Activated naive CD8-positive, alpha-beta T cell (primary cell): ENCODE measurements at regions not wholly inside any gene's neighbourhood (a gene's known extent, or its start where the extent isn't known, plus 50 kb on each side); places are given as distances from the start of the nearest gene placed in this dataset.

Source experiments
- H3K27ac Mint-ChIP-seq: one replicate; pipeline ENCODE4 v1.8.0; 2021; ENCODE audit warnings: mixed read lengths
- H3K27me3 Mint-ChIP-seq: one replicate; pipeline ENCODE4 v1.8.0; 2021; ENCODE audit warnings: mixed read lengths
- H3K36me3 Mint-ChIP-seq: one replicate; pipeline ENCODE4 v1.8.0; 2021; ENCODE audit warnings: mixed read lengths
- H3K4me1 Mint-ChIP-seq: one replicate; pipeline ENCODE4 v1.8.0; 2021; ENCODE audit warnings: low read depth, mixed read lengths
- H3K4me3 Mint-ChIP-seq: one replicate; pipeline ENCODE4 v1.8.0; 2021; ENCODE audit warnings: mild to moderate bottlenecking, mixed read lengths
- H3K9me3 Mint-ChIP-seq: one replicate; pipeline ENCODE4 v1.8.0; 2021; ENCODE audit warnings: low read depth, mixed read lengths

DNA sequence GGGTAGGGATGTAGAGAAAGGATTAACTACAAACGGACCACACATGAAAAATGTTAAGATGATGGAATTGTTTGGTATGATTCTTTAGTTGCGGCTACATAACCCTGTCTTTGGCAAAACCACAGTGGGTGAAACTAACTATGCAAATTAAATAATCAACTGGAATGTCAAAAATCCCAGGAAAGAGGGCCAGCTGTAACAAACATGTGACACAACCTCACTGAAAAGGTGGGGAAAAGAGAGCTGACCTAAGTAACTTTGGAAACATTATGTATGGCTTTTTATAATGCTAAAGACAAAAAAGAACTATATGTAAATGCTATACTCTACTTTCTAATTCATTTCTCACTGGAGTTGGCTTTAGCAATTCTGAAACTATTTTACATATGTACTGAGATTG, 252.0 kb downstream of the MRPS30 start:
- H3K36me3 Mint-ChIP-seq, result no peaks in the 10 kb centered on the region
- H3K4me3 Mint-ChIP-seq, result no peak overlapping the region
- no peak overlapping the region for H3K27ac Mint-ChIP-seq
- no peaks in the 10 kb centered on the region for H3K27me3 Mint-ChIP-seq
- peaks cover 5% of the 10 kb centered on the region for H3K9me3 Mint-ChIP-seq
- H3K4me1 Mint-ChIP-seq, result no peaks in the 10 kb centered on the region

DNA sequence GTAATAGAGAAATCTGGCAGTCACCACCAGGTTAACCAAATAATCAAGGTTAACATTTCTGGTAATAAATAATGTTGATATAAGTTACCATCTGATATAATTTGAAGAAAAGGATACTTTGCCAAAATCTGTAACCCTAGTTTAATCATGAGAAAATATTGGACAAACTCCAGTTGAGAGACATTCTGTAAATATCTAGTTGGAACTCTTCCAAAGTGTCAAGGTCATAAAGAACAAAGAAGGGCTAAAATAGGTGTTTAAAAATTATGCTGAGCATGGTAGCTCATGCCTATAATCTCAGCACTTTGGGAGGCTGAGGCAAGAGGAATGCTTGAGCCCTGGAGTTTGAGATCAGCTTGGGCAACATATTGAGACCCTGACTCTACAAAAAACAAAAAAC, 253.3 kb downstream of the MRPS30 start:
- Mint-ChIP-seq H3K9me3 (peaks cover 5% of the 10 kb centered on the region), H3K27ac (no peak overlapping the region), H3K27me3 (no peaks in the 10 kb centered on the region), H3K4me1 (no peaks in the 10 kb centered on the region), H3K36me3 (no peaks in the 10 kb centered on the region), H3K4me3 (no peak overlapping the region)

DNA sequence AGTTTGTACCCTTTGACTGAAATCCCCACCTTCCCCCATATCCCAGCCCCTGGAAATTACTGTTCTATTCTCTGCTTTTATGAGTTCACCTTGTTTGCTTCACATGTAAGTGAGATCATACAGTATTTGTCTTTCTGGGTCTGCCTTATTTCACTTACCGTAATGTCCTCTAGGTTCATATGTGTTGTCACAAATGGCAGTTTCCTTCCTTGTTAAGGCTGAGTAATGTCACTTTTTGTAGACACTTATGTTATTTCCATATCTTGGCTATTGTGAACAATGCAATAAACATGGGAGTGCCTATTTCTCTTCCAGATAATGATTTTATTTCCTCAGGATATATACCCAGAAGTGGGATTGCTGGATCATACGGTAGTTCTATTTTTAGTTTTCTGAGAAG, 272.3 kb downstream of the MRPS30 start:
- no peaks in the 10 kb centered on the region for H3K4me1 Mint-ChIP-seq
- no peak overlapping the region for H3K4me3 Mint-ChIP-seq
- H3K9me3 Mint-ChIP-seq, result peaks cover 4% of the 10 kb centered on the region
- H3K36me3 Mint-ChIP-seq, result no peaks in the 10 kb centered on the region
- no peak overlapping the region for H3K27ac Mint-ChIP-seq
- no peaks in the 10 kb centered on the region for H3K27me3 Mint-ChIP-seq

DNA sequence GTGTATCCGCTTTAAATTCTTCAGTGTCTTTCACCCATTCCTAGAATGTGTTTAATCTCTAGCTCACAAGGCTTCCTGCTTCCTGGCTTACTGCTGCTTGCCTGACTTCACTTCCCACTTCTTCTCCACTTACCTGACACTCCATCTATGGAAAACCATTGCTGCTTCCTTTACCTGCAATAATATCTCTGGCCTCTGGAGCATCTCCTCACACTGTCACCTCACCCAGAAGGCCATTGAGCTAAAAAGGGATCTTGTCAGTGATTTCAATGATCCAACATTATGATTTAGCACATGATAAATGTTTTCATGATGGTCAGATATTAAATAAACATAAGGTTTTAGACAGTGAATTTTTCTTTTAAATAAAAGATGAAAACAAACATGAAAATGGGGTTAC, 281.1 kb downstream of the MRPS30 start:
- no peaks in the 10 kb centered on the region for H3K27me3 Mint-ChIP-seq
- H3K27ac Mint-ChIP-seq, result no peak overlapping the region
- H3K4me3 Mint-ChIP-seq, result no peak overlapping the region
- H3K36me3 Mint-ChIP-seq, result no peaks in the 10 kb centered on the region
- H3K9me3 Mint-ChIP-seq, result peaks cover 8% of the 10 kb centered on the region
- H3K4me1 Mint-ChIP-seq, result no peaks in the 10 kb centered on the region

DNA sequence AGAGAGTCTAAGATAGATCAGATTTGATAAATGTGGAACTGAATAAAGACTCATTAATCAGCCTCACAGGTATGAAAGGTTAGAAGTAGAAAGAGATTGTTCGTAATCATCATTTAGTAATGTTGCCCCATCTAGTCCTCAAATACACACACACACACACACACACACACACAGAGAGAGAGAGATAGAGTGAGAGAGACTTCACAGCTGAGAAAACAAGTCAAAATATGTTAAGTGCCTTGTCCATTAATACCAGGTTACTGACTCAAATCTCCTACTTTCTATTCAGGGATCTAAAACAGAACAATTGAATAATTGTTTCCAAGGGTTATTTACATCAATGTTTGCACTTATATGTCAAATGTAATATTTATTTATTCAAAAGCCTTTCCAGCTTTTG, 284.6 kb downstream of the MRPS30 start:
- Mint-ChIP-seq H3K4me1 (no peaks in the 10 kb centered on the region), H3K36me3 (no peaks in the 10 kb centered on the region), H3K9me3 (peaks cover 13% of the 10 kb centered on the region), H3K27ac (no peak overlapping the region), H3K4me3 (no peak overlapping the region), H3K27me3 (no peaks in the 10 kb centered on the region)

DNA sequence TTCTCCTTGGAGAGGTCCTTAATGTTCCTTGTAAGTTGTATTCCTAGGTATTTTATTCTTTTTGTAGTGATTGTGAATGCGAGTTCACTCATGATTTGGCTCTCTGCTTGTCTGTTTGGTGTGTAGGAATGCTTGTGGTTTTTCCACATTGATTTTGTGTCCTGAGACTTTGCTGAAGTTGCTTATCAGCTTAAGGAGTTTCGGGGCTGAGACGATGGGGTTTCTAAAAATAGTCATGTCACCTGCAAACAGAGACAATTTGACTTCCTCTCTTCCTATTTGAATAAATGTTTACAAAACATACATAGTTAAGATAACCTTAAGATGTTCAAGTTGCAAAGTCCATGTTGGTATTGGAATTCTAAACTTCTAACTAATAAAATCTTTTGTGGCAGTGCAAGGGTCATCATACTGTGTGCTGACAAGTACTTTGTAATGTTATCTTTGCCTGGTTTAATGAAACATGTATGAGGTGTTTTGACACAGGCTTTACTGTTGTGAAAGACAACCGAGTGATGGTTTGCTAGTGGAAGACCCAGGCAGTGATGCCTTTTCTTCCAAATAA, 286.2 kb downstream of the MRPS30 start:
- H3K4me3 Mint-ChIP-seq, result no peak overlapping the region
- no peaks in the 10 kb centered on the region for H3K27me3 Mint-ChIP-seq
- H3K9me3 Mint-ChIP-seq, result peaks cover 13% of the 10 kb centered on the region
- no peak overlapping the region for H3K27ac Mint-ChIP-seq
- H3K36me3 Mint-ChIP-seq, result no peaks in the 10 kb centered on the region
- no peaks in the 10 kb centered on the region for H3K4me1 Mint-ChIP-seq

DNA sequence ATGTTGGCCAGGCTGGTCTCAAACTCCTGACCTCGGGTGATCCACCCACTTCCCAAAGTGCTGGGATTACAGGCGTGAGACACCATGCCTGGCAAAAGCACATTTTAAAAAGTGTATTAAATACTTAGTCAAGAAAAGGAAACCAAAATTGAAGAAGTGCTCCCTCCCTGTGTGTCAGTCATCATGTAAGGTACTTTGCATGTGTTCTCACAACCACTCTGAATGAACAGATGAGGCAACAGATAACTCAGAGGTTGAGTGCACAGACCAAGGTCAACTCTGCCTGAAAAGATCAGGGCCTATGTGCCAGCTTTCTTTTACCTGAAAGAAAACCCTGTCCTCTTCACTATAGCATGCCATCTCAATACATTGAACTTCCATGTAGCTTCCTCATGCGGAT, 289.7 kb downstream of the MRPS30 start:
- Mint-ChIP-seq H3K27ac (no peak overlapping the region), H3K27me3 (no peaks in the 10 kb centered on the region), H3K4me3 (no peak overlapping the region), H3K4me1 (no peaks in the 10 kb centered on the region), H3K9me3 (peaks cover 14% of the 10 kb centered on the region), H3K36me3 (no peaks in the 10 kb centered on the region)

DNA sequence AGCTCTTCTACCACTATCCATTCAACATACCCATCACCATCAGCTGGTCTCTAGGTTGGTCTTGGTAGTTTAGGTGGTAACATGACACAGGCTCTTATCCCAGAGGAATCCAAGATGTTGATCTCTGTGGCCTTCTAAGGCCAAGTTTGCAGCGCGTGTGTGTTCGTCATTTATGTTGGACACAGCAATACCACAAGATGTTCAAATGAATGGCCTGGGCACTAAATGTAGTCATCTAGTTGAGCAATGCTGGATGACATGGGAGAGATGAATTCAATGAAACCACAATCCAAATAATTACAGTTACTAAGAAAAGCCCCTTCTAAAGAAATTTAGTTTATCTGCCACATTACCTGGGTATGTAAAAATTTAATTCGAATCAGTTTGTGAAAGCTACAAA, 292.4 kb downstream of the MRPS30 start:
- H3K27ac Mint-ChIP-seq, result no peak overlapping the region
- no peaks in the 10 kb centered on the region for H3K27me3 Mint-ChIP-seq
- no peaks in the 10 kb centered on the region for H3K4me1 Mint-ChIP-seq
- no peak overlapping the region for H3K4me3 Mint-ChIP-seq
- H3K9me3 Mint-ChIP-seq, result peaks cover 9% of the 10 kb centered on the region
- no peaks in the 10 kb centered on the region for H3K36me3 Mint-ChIP-seq

DNA sequence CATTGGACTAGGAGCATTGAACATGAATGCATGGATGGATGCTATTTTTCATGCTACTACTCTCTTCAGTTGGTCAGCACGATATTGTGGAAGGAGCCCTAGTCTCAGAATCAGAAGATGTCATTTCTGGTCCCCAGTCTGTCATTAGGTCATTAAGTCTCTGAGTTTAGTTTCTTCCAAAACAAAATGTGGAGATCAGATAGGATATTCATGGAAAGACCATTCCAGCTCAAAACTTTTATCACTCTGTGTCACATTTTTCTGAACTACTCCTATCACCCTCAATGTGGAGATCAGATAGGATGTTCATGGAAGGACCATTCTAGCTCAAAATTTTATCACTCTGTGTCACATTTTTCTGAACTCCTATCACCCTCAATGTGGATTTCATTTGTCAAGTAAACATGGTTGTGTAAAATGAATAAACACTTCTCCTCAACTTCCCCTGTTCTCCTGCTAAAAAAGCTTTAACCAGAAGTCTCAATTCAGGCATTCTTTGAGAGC, 296.8 kb downstream of the MRPS30 start:
- Mint-ChIP-seq H3K27me3 (no peaks in the 10 kb centered on the region), H3K4me1 (no peaks in the 10 kb centered on the region), H3K4me3 (no peak overlapping the region), H3K9me3 (peaks cover 4% of the 10 kb centered on the region), H3K27ac (no peak overlapping the region), H3K36me3 (no peaks in the 10 kb centered on the region)

DNA sequence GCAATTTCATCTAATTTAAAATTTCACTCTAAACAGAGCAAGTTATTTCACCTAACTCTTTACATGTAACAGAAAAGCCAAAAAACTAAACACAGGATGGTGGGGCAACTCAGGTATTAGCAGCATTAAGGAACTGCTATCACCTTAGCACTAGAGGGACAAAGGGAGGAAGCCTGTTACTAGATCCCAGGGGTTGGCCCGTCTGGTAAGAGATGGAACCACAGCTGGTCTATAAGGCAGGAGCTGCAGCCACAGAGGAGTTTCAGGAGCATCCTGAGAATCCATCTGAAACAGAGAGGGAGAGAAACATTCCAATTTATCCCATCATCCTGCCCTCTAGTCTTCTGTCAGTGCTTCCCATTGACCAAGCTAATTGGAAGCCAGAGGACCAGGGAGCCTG, 300.3 kb downstream of the MRPS30 start:
- Mint-ChIP-seq H3K27me3 (no peaks in the 10 kb centered on the region), H3K27ac (no peak overlapping the region), H3K4me1 (no peaks in the 10 kb centered on the region), H3K9me3 (no peaks in the 10 kb centered on the region), H3K4me3 (no peak overlapping the region), H3K36me3 (no peaks in the 10 kb centered on the region)

DNA sequence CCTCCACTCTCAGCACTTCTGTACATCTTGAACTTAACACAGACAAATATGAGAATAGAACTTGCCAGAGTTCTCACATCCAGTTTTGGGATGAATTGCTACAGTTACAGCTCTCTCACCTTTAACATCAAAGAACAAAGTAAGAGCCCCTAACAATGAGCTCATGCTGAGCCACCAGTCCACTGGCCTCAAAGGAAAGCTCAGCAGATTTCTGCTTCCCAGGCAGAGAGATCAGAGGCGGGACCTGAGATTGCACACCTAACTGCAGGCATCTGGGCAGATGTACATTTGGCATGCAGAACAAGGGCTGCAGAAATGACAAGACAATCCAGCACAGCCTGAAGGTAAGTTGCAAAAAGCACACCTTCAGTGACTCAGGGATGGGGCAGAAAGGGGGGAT, 300.9 kb downstream of the MRPS30 start:
- Mint-ChIP-seq H3K9me3 (no peaks in the 10 kb centered on the region), H3K27ac (no peak overlapping the region), H3K36me3 (no peaks in the 10 kb centered on the region), H3K4me3 (no peak overlapping the region), H3K27me3 (no peaks in the 10 kb centered on the region), H3K4me1 (no peaks in the 10 kb centered on the region)

DNA sequence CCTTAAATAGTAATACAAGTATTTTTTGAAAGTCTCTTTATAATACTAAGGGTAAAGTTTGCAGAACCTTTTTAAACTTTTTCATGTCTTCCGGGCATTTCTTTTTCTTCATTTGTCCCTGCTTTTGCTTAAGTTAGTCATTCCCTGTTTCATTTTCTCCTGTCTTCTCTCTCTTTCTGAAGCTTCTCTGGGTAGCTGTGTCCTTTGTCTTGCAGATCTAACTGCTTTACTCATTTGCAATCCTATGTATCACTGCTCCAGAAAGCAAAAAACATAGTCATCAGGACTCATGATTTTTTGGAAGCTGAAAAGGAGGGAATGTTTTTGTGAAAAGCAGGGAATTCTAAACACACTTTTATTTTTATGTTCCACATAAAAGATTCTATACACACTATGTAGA, 301.7 kb downstream of the MRPS30 start:
- H3K4me1 Mint-ChIP-seq, result no peaks in the 10 kb centered on the region
- H3K4me3 Mint-ChIP-seq, result no peak overlapping the region
- H3K9me3 Mint-ChIP-seq, result no peaks in the 10 kb centered on the region
- H3K27ac Mint-ChIP-seq, result no peak overlapping the region
- H3K36me3 Mint-ChIP-seq, result no peaks in the 10 kb centered on the region
- no peaks in the 10 kb centered on the region for H3K27me3 Mint-ChIP-seq

DNA sequence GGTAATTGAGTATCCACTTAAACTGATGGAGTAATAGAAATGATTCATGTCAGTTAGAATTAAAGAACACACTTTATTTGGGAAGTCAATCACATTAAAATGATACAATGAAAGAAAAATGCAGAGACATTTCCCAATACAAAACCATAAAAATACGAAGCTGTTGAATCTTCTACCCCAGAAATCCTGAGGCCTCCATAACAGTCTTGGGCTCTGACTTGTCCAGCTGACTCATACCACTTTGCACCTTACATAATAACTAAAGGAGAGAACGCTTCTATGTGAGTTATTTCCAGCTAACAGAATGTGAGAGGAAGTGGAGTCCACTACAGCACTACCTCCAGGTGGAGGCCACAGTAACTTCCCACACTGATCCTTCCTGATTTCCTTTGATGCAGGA, 305.0 kb downstream of the MRPS30 start:
- Mint-ChIP-seq H3K4me3 (no peak overlapping the region), H3K36me3 (no peaks in the 10 kb centered on the region), H3K4me1 (no peaks in the 10 kb centered on the region), H3K9me3 (peaks cover 2% of the 10 kb centered on the region), H3K27ac (no peak overlapping the region), H3K27me3 (no peaks in the 10 kb centered on the region)

DNA sequence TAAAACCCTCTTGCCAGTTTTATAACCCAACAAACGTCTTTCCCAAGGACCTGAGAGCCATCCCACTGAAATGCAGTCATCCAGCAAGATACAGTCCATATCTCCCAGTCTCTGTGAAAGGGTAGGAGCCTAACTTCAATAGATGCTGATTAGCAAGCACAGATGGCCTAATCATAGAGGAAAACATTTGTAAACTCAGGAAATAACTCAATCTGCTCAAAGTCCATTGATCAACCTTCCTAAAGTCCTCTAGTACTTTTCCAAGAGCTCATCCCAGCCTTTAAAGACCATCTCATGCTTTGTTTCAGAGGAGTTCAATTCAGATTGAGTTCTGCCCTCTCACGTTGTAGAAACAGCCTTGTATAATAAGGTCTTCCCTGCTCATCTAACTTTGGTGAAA, 324.2 kb downstream of the MRPS30 start:
- Mint-ChIP-seq H3K36me3 (no peaks in the 10 kb centered on the region), H3K4me1 (no peaks in the 10 kb centered on the region), H3K27ac (no peak overlapping the region), H3K4me3 (no peak overlapping the region), H3K27me3 (no peaks in the 10 kb centered on the region), H3K9me3 (peaks cover 9% of the 10 kb centered on the region)

DNA sequence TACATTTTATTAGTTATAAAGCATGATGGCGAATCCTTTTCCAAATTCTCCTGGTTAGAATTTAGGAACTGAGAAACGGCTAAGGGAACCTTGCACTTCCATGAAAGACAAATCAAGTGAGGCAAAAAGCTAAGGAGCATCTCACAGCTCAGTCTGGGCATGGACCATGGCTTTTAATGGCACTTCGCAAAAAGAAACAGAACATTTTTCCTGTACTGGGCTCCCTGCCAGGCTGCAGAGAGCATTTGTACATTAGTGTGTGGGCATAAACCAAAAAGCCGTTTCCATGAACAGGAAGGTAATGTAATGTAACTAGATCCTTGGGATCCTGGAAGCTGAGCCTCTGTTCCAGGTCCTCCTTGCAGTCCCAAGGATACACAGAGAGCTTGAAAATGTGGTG, 354.2 kb downstream of the MRPS30 start:
- Mint-ChIP-seq H3K27me3 (no peaks in the 10 kb centered on the region), H3K36me3 (no peaks in the 10 kb centered on the region), H3K4me3 (no peak overlapping the region), H3K4me1 (no peaks in the 10 kb centered on the region), H3K27ac (no peak overlapping the region), H3K9me3 (peaks cover 4% of the 10 kb centered on the region)

DNA sequence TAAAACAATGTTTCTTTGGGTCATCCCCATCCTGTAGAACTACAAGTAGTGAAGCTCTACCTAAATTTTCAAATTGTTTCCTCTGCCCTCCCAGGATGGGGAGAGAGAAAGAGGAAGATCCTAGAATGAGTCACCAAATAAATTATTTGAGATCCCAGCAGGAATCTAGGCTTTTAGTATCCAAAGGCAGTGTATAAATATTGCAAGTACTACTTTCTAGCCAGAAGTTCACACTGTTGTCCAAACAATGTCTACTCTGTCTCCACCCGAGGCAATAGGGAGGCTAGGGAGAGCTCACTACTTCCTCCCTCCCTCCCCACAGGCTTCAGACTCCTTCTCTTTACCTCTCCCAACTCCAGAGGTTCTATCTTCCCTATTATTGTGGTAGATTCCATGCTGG, 362.8 kb downstream of the MRPS30 start:
- H3K27me3 Mint-ChIP-seq, result no peaks in the 10 kb centered on the region
- peaks cover 7% of the 10 kb centered on the region for H3K9me3 Mint-ChIP-seq
- H3K4me1 Mint-ChIP-seq, result no peaks in the 10 kb centered on the region

More for the DNA sequence above, 362.8 kb downstream of the MRPS30 start:
- Mint-ChIP-seq H3K27ac (no peak overlapping the region), H3K4me3 (no peak overlapping the region), H3K36me3 (no peaks in the 10 kb centered on the region)
